ENCODE measurements at regions not wholly inside any gene's neighbourhood (a gene's known extent, or its start where the extent isn't known, plus 50 kb on each side); places are given as distances from the start of the nearest gene placed in this dataset.

GRCh38 chr5:74369173-74369572, 271.4 kb downstream of the ENC1 start:
- TF ChIP-seq POLR2AphosphoS5 (IDR thresholded peaks at IDR 0.05; ENCODE audit: low read depth), result no peak
- TF ChIP-seq, protein P1, sequence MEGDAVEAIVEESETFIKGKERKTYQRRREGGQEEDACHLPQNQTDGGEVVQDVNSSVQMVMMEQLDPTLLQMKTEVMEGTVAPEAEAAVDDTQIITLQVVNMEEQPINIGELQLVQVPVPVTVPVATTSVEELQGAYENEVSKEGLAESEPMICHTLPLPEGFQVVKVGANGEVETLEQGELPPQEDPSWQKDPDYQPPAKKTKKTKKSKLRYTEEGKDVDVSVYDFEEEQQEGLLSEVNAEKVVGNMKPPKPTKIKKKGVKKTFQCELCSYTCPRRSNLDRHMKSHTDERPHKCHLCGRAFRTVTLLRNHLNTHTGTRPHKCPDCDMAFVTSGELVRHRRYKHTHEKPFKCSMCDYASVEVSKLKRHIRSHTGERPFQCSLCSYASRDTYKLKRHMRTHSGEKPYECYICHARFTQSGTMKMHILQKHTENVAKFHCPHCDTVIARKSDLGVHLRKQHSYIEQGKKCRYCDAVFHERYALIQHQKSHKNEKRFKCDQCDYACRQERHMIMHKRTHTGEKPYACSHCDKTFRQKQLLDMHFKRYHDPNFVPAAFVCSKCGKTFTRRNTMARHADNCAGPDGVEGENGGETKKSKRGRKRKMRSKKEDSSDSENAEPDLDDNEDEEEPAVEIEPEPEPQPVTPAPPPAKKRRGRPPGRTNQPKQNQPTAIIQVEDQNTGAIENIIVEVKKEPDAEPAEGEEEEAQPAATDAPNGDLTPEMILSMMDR (conservative IDR thresholded peaks at IDR 0.05; ENCODE audit: low read depth in 2 of 2), result no peak
- TF ChIP-seq EZH2 (IDR thresholded peaks at IDR 0.05; ENCODE audit: low read depth, unreplicated experiment), result no peak
- TF ChIP-seq, protein P2, sequence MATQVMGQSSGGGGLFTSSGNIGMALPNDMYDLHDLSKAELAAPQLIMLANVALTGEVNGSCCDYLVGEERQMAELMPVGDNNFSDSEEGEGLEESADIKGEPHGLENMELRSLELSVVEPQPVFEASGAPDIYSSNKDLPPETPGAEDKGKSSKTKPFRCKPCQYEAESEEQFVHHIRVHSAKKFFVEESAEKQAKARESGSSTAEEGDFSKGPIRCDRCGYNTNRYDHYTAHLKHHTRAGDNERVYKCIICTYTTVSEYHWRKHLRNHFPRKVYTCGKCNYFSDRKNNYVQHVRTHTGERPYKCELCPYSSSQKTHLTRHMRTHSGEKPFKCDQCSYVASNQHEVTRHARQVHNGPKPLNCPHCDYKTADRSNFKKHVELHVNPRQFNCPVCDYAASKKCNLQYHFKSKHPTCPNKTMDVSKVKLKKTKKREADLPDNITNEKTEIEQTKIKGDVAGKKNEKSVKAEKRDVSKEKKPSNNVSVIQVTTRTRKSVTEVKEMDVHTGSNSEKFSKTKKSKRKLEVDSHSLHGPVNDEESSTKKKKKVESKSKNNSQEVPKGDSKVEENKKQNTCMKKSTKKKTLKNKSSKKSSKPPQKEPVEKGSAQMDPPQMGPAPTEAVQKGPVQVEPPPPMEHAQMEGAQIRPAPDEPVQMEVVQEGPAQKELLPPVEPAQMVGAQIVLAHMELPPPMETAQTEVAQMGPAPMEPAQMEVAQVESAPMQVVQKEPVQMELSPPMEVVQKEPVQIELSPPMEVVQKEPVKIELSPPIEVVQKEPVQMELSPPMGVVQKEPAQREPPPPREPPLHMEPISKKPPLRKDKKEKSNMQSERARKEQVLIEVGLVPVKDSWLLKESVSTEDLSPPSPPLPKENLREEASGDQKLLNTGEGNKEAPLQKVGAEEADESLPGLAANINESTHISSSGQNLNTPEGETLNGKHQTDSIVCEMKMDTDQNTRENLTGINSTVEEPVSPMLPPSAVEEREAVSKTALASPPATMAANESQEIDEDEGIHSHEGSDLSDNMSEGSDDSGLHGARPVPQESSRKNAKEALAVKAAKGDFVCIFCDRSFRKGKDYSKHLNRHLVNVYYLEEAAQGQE (IDR thresholded peaks at IDR 0.05; ENCODE audit: unreplicated experiment), result no peak
- TF ChIP-seq ETS1 (IDR thresholded peaks at IDR 0.05), result no peak
- TF ChIP-seq EZH2phosphoT487 (IDR thresholded peaks at IDR 0.05; ENCODE audit: unreplicated experiment), result no peak
- TF ChIP-seq JUNB (IDR thresholded peaks at IDR 0.05; ENCODE audit: unreplicated experiment), result no peak
- TF ChIP-seq ZNF331 (CRISPR knock-in tag; IDR thresholded peaks at IDR 0.05; ENCODE audit: low read depth), result no peak
- TF ChIP-seq NANOG (IDR thresholded peaks at IDR 0.05; ENCODE audit: borderline replicate concordance), result no peak
- no peak for TF ChIP-seq CREB1 (CRISPR knock-in tag; IDR thresholded peaks at IDR 0.05; ENCODE audit: low read depth)
- TF ChIP-seq ZNF114 (CRISPR knock-in tag; IDR thresholded peaks at IDR 0.05), result no peak

All from GM23338 (cell line).